WTC11 (cell line): ENCODE measurements at regions not wholly inside any gene's neighbourhood (a gene's known extent, or its start where the extent isn't known, plus 50 kb on each side); places are given as distances from the start of the nearest gene placed in this dataset.

Experiments
- ATAC-seq: fragments of 200-7000 bp; cut with Tn5 transposase; 2 replicates; pipeline ENCODE4 v1.10.0; 2021; ENCODE audit warnings: mild to moderate bottlenecking, moderate library complexity
- CTCF ChIA-PET: fragments of 300-600 bp; sonication (Branson Sonifier 250); formaldehyde crosslinking; loops from one replicate; lab custom pipeline; 2021; ENCODE audit warnings: antibody characterized with exemption; lab: Charles Lee
- POLR2A ChIA-PET: fragments of 350-600 bp; sonication (Branson Sonifier 250); formaldehyde crosslinking; loops from one replicate; lab custom pipeline; 2021; ENCODE audit warnings: antibody characterized with exemption; lab: Charles Lee
- DNase-seq: peaks from one replicate; pipeline ENCODE4 v3.0.0; 2021; ENCODE audit warnings: low spot score
- H3K27ac Mint-ChIP-seq: 2 replicates; pipeline ENCODE4 v1.8.0; 2021; ENCODE audit warnings: mixed read lengths
- H3K27me3 Mint-ChIP-seq: 2 replicates; pipeline ENCODE4 v1.8.0; 2021; ENCODE audit warnings: low read depth, mild to moderate bottlenecking, moderate library complexity, mixed read lengths
- H3K36me3 Mint-ChIP-seq: 2 replicates; pipeline ENCODE4 v1.8.0; 2021; ENCODE audit warnings: mixed read lengths
- H3K4me1 Mint-ChIP-seq: 2 replicates; pipeline ENCODE4 v1.8.0; 2022; ENCODE audit warnings: mixed read lengths
- H3K4me3 Mint-ChIP-seq: 2 replicates; pipeline ENCODE4 v1.8.0; 2021; ENCODE audit warnings: mild to moderate bottlenecking, moderate library complexity, mixed read lengths
- H3K9me3 Mint-ChIP-seq: 2 replicates; pipeline ENCODE4 v1.8.0; 2021; ENCODE audit warnings: mixed read lengths
- ATF3 ChIP-seq: sonication (generic); formaldehyde crosslinking; conservative IDR thresholded peaks from 2 replicates; pipeline ENCODE4 v1.8.1; 2022; ENCODE audit warnings: mild to moderate bottlenecking, missing genetic modification reagents
- ATF6 ChIP-seq: sonication (generic); formaldehyde crosslinking; IDR thresholded peaks from 2 replicates; pipeline ENCODE4 v1.8.1; 2023; ENCODE audit warnings: mild to moderate bottlenecking, missing genetic modification reagents
- GABPB1 ChIP-seq: sonication (generic); formaldehyde crosslinking; IDR thresholded peaks from 2 replicates; pipeline ENCODE4 v1.8.1; 2023; ENCODE audit warnings: mild to moderate bottlenecking, missing genetic modification reagents
- JUN ChIP-seq: sonication (generic); formaldehyde crosslinking; IDR thresholded peaks from 2 replicates; pipeline ENCODE4 v1.8.0; 2023; ENCODE audit warnings: mild to moderate bottlenecking, missing genetic modification reagents
- KAT7 ChIP-seq: sonication (generic); formaldehyde crosslinking; IDR thresholded peaks from 2 replicates; pipeline ENCODE4 v1.8.1; 2023; ENCODE audit warnings: missing genetic modification reagents, mild to moderate bottlenecking, borderline replicate concordance
- MYBL2 ChIP-seq: sonication (generic); formaldehyde crosslinking; IDR thresholded peaks from 2 replicates; pipeline ENCODE4 v1.8.1; 2023; ENCODE audit warnings: mild to moderate bottlenecking, moderate library complexity, missing genetic modification reagents
- NR3C1 ChIP-seq: sonication (generic); formaldehyde crosslinking; conservative IDR thresholded peaks from 2 replicates; pipeline ENCODE4 v1.8.1; 2023; ENCODE audit warnings: low read depth, mild to moderate bottlenecking, missing genetic modification reagents
- PREB ChIP-seq: sonication (generic); formaldehyde crosslinking; IDR thresholded peaks from 2 replicates; pipeline ENCODE4 v1.8.1; 2022; ENCODE audit warnings: mild to moderate bottlenecking, missing genetic modification reagents, moderate library complexity, borderline replicate concordance
- RELA ChIP-seq: sonication (generic); formaldehyde crosslinking; IDR thresholded peaks from 2 replicates; pipeline ENCODE4 v1.8.1; 2022; ENCODE audit warnings: missing genetic modification reagents, mild to moderate bottlenecking, borderline replicate concordance
- SP1 ChIP-seq: sonication (generic); formaldehyde crosslinking; conservative IDR thresholded peaks from 2 replicates; pipeline ENCODE4 v1.8.1; 2022; ENCODE audit warnings: missing genetic modification reagents
- TCF7 ChIP-seq: sonication (generic); formaldehyde crosslinking; IDR thresholded peaks from 2 replicates; pipeline ENCODE4 v1.8.0; 2022; ENCODE audit warnings: mild to moderate bottlenecking, low read depth, missing genetic modification reagents, moderate library complexity
- USF1 ChIP-seq: sonication (generic); formaldehyde crosslinking; IDR thresholded peaks from 2 replicates; pipeline ENCODE4 v1.8.0; 2022; ENCODE audit warnings: mild to moderate bottlenecking, missing genetic modification reagents
- ZBTB21 ChIP-seq: sonication (generic); formaldehyde crosslinking; IDR thresholded peaks from 2 replicates; pipeline ENCODE4 v1.8.1; 2023; ENCODE audit warnings: mild to moderate bottlenecking, missing genetic modification reagents, borderline replicate concordance
- ZNF121 ChIP-seq: sonication (generic); formaldehyde crosslinking; IDR thresholded peaks from 2 replicates; pipeline ENCODE4 v1.8.0; 2023; ENCODE audit warnings: missing genetic modification reagents
- ZNF219 ChIP-seq: sonication (generic); formaldehyde crosslinking; IDR thresholded peaks from 2 replicates; pipeline ENCODE4 v1.8.0; 2023; ENCODE audit warnings: missing genetic modification reagents, mild to moderate bottlenecking, borderline replicate concordance
- ZNF317 ChIP-seq: sonication (generic); formaldehyde crosslinking; IDR thresholded peaks from 2 replicates; pipeline ENCODE4 v1.8.1; 2023; ENCODE audit warnings: low read depth, mild to moderate bottlenecking, moderate library complexity, missing genetic modification reagents, borderline replicate concordance
- ZNF423 ChIP-seq: fragments of 250-450 bp; sonication (Bioruptor Pico); IDR thresholded peaks from 2 replicates; pipeline ENCODE4 v2.1.2; 2022; ENCODE audit warnings: mild to moderate bottlenecking, moderate library complexity
- TF ChIP-seq, protein P1 (sequence below): fragments of 250-450 bp; sonication (Bioruptor Pico); IDR thresholded peaks from 2 replicates; pipeline ENCODE4 v1.9.0; 2021; ENCODE audit warnings: moderate library complexity, mild to moderate bottlenecking, inconsistent platforms, borderline replicate concordance
- TF ChIP-seq, protein P2 (sequence below): sonication (generic); formaldehyde crosslinking; IDR thresholded peaks from 2 replicates; pipeline ENCODE4 v1.8.1; 2023; ENCODE audit warnings: mild to moderate bottlenecking, missing genetic modification reagents
- TF ChIP-seq, protein P3 (sequence below): sonication (generic); formaldehyde crosslinking; IDR thresholded peaks from 2 replicates; pipeline ENCODE4 v1.8.1; 2022; ENCODE audit warnings: mild to moderate bottlenecking, moderate library complexity, missing genetic modification reagents

GRCh38 chr9:90249094-90249493 lies 393.5 kb downstream of the DIRAS2 start (continued):
- TF ChIP-seq, protein P1, sequence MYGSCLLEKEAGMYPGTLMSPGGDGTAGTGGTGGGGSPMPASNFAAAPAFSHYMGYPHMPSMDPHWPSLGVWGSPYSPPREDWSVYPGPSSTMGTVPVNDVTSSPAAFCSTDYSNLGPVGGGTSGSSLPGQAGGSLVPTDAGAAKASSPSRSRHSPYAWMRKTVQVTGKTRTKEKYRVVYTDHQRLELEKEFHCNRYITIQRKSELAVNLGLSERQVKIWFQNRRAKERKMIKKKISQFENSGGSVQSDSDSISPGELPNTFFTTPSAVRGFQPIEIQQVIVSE (CRISPR knock-in tag), result no peak
- TF ChIP-seq ZNF317 (CRISPR knock-in tag) (no peak), ZNF423 (no peak), JUN (CRISPR knock-in tag) (no peak)

DNA sequence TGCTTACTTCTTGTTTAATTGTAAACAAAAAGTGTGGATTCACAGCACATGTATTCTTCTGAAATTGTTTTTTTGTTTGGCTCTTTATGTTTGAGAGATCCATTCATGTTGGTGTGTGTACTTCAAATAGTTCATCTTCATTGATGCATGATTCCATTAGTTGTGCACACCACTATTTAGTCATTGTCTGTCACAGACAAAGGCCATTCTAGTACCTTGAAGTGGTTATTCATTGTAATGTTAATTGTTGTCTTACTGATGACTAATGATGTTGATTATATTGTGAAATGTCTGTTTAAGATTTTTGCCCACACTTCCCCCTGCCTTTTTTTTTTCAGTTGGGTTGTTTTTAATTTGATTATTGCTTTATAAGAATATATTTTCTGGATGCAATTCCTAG lies 391.3 kb downstream of the DIRAS2 start:
- ATAC-seq (no peak), DNase-seq (no peak)
- Mint-ChIP-seq H3K9me3 (peaks cover 31% of the 10 kb centered on the region), H3K27ac (no peak overlapping the region), H3K4me3 (no peak overlapping the region)
- TF ChIP-seq ZBTB21, result no peak
- no peak for TF ChIP-seq TCF7 (CRISPR knock-in tag)
- TF ChIP-seq RELA (CRISPR knock-in tag), result no peak
- TF ChIP-seq MYBL2, result no peak
- TF ChIP-seq ZNF219, result no peak
- no peak for TF ChIP-seq GABPB1 (CRISPR knock-in tag)
- TF ChIP-seq NR3C1 (CRISPR knock-in tag), result no peak
- no peak for TF ChIP-seq ATF3 (CRISPR knock-in tag)
- TF ChIP-seq ATF6 (CRISPR knock-in tag), result no peak
- TF ChIP-seq ZNF423, result no peak
- TF ChIP-seq SP1 (CRISPR knock-in tag), result no peak
- TF ChIP-seq PREB (CRISPR knock-in tag), result no peak
- TF ChIP-seq, all 79 proteins: peak for 0
- ChIA-PET CTCF (no interaction called here), POLR2A (no interaction called here)
- no peaks in the 10 kb centered on the region for H3K4me1 Mint-ChIP-seq
- no peaks in the 10 kb centered on the region for H3K27me3 Mint-ChIP-seq
- peaks cover 15% of the 10 kb centered on the region for H3K36me3 Mint-ChIP-seq

GRCh38 chr9:90256345-90256744 lies 386.3 kb downstream of the DIRAS2 start:
- POLR2A ChIA-PET, result no interaction called here
- CTCF ChIA-PET, result no interaction called here
- ATAC-seq, result no peak

More at GRCh38 chr9:90256345-90256744, 386.3 kb downstream of the DIRAS2 start:
- DNase-seq, result no peak
- TF ChIP-seq KAT7 (CRISPR knock-in tag) (no peak), SP1 (CRISPR knock-in tag) (no peak), GABPB1 (CRISPR knock-in tag) (no peak), ZNF121 (CRISPR knock-in tag) (no peak), ZBTB21 (no peak), USF1 (CRISPR knock-in tag) (no peak), ATF6 (CRISPR knock-in tag) (no peak)
- TF ChIP-seq, protein P2, sequence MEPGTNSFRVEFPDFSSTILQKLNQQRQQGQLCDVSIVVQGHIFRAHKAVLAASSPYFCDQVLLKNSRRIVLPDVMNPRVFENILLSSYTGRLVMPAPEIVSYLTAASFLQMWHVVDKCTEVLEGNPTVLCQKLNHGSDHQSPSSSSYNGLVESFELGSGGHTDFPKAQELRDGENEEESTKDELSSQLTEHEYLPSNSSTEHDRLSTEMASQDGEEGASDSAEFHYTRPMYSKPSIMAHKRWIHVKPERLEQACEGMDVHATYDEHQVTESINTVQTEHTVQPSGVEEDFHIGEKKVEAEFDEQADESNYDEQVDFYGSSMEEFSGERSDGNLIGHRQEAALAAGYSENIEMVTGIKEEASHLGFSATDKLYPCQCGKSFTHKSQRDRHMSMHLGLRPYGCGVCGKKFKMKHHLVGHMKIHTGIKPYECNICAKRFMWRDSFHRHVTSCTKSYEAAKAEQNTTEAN, result no peak
- TF ChIP-seq, protein P3, sequence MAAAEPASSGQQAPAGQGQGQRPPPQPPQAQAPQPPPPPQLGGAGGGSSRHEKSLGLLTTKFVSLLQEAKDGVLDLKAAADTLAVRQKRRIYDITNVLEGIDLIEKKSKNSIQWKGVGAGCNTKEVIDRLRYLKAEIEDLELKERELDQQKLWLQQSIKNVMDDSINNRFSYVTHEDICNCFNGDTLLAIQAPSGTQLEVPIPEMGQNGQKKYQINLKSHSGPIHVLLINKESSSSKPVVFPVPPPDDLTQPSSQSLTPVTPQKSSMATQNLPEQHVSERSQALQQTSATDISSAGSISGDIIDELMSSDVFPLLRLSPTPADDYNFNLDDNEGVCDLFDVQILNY (CRISPR knock-in tag), result no peak
- Mint-ChIP-seq H3K27me3 (no peaks in the 10 kb centered on the region), H3K36me3 (peaks cover 24% of the 10 kb centered on the region), H3K9me3 (peaks cover 37% of the 10 kb centered on the region), H3K4me1 (peaks cover 5% of the 10 kb centered on the region), H3K4me3 (no peak overlapping the region), H3K27ac (no peak overlapping the region)
